Astrocyte of the spinal cord (primary cell): ENCODE measurements at regions not wholly inside any gene's neighbourhood (a gene's known extent, or its start where the extent isn't known, plus 50 kb on each side); places are given as distances from the start of the nearest gene placed in this dataset.
"Not testable (repeated sequence)": the region's sequence is repeated elsewhere in the genome, so short reads cannot be mapped to it uniquely, and the experiment has no call there.

Experiments
- DNase-seq: peaks from one replicate; pipeline ENCODE4 v3.0.0; 2011; ENCODE audit warnings: low read depth, low spot score
- H3K4me3 ChIP-seq: 2 replicates; pipeline ENCODE4 v1.5.1; 2011; ENCODE audit warnings: low read depth, mild to moderate bottlenecking, low read length, moderate library complexity
- in situ Hi-C: cut with HindIII; loops from 2 replicates; pipeline ENCODE4 v1.10.0; 2017; ENCODE audit warnings: low sequenced_read_pairs
- TF ChIP-seq, protein P1 (sequence below): IDR thresholded peaks from 2 replicates; pipeline ENCODE4 v1.5.1; 2012; ENCODE audit warnings: low read depth, mild to moderate bottlenecking, low read length, inconsistent platforms

DNA sequence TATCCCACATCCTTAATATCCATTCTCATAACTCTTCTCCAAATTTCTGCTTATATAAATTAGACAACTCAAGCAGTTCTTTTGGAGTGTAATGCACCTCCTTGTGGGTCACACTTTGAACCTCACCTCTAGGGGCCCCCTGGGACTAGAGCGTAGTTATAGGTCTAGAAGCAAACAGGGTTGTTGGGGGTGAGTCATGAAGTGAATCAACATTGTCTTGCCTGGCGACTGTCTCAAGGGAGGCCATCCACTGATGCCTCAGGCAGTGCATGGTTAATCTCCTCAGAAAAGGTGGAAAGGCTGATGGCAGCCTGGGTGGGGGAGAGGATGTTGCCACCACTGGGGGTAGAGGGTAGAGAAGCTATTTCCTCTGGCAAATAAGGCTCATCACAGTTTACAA is 129.1 kb downstream of the TNFRSF21 start:
- TF ChIP-seq, protein P1, sequence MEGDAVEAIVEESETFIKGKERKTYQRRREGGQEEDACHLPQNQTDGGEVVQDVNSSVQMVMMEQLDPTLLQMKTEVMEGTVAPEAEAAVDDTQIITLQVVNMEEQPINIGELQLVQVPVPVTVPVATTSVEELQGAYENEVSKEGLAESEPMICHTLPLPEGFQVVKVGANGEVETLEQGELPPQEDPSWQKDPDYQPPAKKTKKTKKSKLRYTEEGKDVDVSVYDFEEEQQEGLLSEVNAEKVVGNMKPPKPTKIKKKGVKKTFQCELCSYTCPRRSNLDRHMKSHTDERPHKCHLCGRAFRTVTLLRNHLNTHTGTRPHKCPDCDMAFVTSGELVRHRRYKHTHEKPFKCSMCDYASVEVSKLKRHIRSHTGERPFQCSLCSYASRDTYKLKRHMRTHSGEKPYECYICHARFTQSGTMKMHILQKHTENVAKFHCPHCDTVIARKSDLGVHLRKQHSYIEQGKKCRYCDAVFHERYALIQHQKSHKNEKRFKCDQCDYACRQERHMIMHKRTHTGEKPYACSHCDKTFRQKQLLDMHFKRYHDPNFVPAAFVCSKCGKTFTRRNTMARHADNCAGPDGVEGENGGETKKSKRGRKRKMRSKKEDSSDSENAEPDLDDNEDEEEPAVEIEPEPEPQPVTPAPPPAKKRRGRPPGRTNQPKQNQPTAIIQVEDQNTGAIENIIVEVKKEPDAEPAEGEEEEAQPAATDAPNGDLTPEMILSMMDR, result no peak
- DNase-seq, result peak; percentile 61
- in situ Hi-C loops, result no loop called here
- H3K4me3 ChIP-seq, result no peak overlapping the region

DNA sequence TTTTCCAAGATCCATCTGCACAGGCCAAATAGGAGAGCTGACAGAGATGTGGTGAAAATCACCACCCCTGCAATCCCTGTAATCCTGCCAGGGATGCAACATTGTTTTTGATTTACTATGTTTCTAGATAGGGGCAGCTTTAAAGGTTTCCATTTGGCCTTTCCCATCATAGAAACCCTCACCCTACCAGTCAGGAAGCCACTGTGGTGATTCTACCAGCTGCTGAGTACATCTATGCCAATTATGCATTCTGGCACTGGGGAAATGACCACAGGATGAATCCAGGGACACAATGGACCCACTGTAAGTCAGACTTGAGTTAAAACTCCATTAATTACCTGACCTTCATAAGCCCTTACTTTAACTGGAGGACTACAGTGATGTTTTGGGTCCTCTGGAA is 130.4 kb downstream of the TNFRSF21 start:
- TF ChIP-seq, protein P1, result no peak
- no peak for DNase-seq
- in situ Hi-C loops, result no loop called here
- no peak overlapping the region for H3K4me3 ChIP-seq

DNA sequence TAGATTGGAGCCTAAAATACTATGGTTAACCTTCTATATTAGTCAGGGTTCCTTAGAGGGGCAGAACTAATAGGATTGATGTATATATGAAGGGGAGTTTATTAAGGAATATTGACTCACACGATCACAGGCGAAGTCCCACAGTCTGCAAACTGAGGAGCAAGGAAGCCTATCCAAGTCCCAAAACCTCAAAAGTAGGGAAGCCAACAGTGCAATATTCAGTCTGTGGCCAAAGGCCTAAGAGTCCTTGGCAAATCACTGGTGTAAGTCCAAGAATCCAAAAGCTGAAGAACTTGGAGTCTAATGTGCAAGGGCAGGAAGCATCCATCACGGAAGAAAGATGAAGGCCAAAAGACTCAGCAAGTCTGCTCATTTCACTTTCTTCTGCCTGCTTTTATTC is 133.5 kb upstream of the ADGRF1 start:
- DNase-seq, result no peak
- in situ Hi-C loops, result no loop called here
- TF ChIP-seq, protein P1, result no peak

DNA sequence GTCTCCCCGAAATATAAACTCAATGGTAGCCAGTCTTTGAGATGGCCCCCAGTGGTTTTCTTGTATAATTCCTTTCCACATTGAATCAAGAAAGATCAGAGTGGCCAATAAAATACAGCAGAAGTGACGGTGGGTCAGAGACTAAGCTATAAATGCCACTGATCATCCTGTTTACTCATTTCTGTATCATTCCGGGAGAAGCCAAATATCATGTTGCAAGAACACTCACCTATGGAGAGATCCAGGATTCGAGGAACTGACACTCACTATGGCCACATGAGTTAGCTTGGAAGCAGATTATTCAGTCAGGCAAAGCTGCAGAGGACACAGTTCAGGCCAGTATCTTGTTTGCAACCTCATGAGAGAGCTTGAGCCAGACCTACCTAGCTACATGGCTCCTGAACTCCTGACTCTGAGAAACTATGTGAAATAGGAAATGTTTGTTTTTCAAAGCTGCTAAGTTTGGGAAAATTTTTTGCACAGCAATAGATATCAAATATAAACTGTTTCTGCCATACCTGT is 132.4 kb upstream of the ADGRF1 start:
- no peak overlapping the region for H3K4me3 ChIP-seq
- in situ Hi-C loops, result no loop called here
- TF ChIP-seq, protein P1, result no peak
- DNase-seq, result no peak

More for the DNA sequence above, 133.5 kb upstream of the ADGRF1 start:
- no peak overlapping the region for H3K4me3 ChIP-seq

DNA sequence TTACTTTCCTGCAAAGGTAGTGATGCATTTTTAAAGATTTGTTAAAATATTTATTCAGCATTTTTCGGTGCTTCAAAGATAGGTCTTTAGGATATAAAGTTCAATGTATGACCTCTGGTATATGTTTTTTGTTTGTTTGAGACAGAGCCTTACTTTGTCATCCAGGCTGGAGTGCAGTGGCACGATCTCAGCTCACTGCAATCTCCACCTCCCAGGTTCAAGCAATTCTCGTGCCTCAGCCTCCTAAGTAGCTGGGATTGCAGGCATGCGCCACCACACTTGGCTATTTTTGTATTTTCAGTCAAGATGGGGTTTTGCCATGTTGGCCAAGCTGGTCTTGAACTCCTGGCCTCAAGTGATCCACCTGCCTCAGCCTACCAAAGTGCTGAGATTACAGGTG is 131.9 kb upstream of the ADGRF1 start:
- H3K4me3 ChIP-seq, in situ Hi-C loops, DNase-seq: not testable (repeated sequence)

DNA sequence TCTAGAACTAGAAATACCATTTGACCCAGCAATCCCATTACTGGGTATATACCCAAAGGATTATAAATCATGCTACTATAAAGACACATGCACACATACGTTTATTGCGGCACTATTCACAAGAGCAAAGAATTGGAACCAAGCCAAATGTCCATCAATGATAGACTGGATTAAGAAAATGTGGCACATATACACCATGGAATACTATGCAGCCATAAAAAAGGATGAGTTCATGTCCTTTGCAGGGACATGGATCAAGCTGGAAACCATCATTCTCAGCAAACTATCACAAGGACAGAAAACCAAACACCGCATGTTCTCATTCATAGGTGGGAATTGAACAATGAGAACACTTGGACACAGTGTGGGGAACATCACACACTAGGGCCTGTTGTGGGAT is 131.0 kb upstream of the ADGRF1 start:
- in situ Hi-C loops, H3K4me3 ChIP-seq, DNase-seq: not testable (repeated sequence)

DNA sequence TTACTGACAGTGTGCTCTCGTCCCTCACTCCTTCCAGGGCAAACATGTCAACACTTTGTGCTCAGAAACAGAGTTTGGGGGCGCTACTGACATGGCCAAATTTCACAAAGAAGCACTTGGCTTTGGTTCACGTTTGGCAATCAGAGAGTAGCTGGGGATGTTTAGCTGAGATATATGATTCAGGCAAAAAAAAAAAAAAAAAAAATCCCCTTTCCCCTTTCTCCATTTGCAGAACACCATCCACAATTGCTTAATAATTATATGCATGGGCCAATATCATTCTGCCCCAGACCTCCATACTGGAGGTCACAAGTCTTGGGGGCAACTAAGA is 128.4 kb upstream of the ADGRF1 start:
- no peak for DNase-seq

More for the DNA sequence above, 128.4 kb upstream of the ADGRF1 start:
- TF ChIP-seq, protein P1, result no peak
- in situ Hi-C loops, result no loop called here
- no peak overlapping the region for H3K4me3 ChIP-seq
